HCT116 (cell line): ENCODE measurements at regions not wholly inside any gene's neighbourhood (a gene's known extent, or its start where the extent isn't known, plus 50 kb on each side); places are given as distances from the start of the nearest gene placed in this dataset.

Experiments used
- ATAC-seq: fragments of 200-7000 bp; cut with Tn5 transposase; 2 replicates; pipeline ENCODE4 v1.9.1; 2020; ENCODE audit warnings: mild to moderate bottlenecking, moderate library complexity
- BruUV-seq: library from RNA; stranded (reverse); fragments of 400-500 nt; replicated peaks from 2 replicates; lab custom pipeline; 2021; lab: Mats Ljungman, UMichigan
- CTCF ChIA-PET: fragments of 300-600 bp; sonication (Branson Sonifier 250); formaldehyde crosslinking; loops from one replicate; lab custom pipeline; 2021; ENCODE audit warnings: antibody characterized with exemption; lab: Charles Lee
- POLR2A ChIA-PET: fragments of 300-600, 350-600 bp; sonication (Branson Sonifier 250); formaldehyde crosslinking; loops from one replicate; lab custom pipeline; 2021; ENCODE audit warnings: antibody characterized with exemption; lab: Charles Lee
- RAD21 ChIA-PET, 2 experiments: fragments of 300-600 bp; sonication (Branson Sonifier 250); formaldehyde crosslinking; loops; one replicate each; lab custom pipeline; 2023; ENCODE audit warnings: low total read pairs in 2 of 2; ENCODE audit not compliant: uncharacterized antibody in 2 of 2, unreplicated experiment in 2 of 2, low non-redundant PET in 1 of 2; lab: Charles Lee
- DNase-seq: peaks from one replicate; pipeline ENCODE4 v3.0.0-alpha.2; 2010; ENCODE audit warnings: low read depth, low spot score
- H2AFZ ChIP-seq: fragments of 200-600 bp; shearing (Covaris generic), sonication (generic); 2 replicates; pipeline ENCODE4 v1.6.1; 2017; ENCODE audit warnings: low read depth, mixed run types, mixed read lengths, antibody characterized with exemption, low read length; ENCODE audit not compliant: poor library complexity, severe bottlenecking
- H3K27ac ChIP-seq: 2 replicates; pipeline ENCODE4 v1.5.1; 2012; ENCODE audit warnings: low read depth, low read length
- H3K27me3 ChIP-seq: fragments of 200-600 bp; sonication (generic); 2 replicates; pipeline ENCODE4 v1.6.1; 2016; ENCODE audit warnings: mixed run types, low read length, mixed read lengths; ENCODE audit not compliant: insufficient read depth
- H3K36me3 ChIP-seq, 2 experiments: fragments of 200-500 bp in 1 of 2; fragments of 200-600 bp in 1 of 2; sonication (Bioruptor generic) in 1 of 2; sonication (generic) in 1 of 2; 2 replicates each; pipeline versions ENCODE4 v1.5.1 to v1.6.1; 2014 to 2016; ENCODE audit warnings: low read length in 2 of 2, inconsistent platforms in 1 of 2, mixed read lengths in 1 of 2, mixed run types in 1 of 2; ENCODE audit not compliant: insufficient read depth in 2 of 2, control insufficient read depth in 1 of 2
- H3K4me1 ChIP-seq, 2 experiments: fragments of 200-600 bp in 1 of 2; sonication (generic) in 1 of 2; 2 replicates each; pipeline versions ENCODE4 v1.5.1 to v1.6.1; 2012 to 2017; ENCODE audit warnings: low read length in 2 of 2, inconsistent platforms in 1 of 2, mild to moderate bottlenecking in 1 of 2, mixed read lengths in 1 of 2, mixed run types in 1 of 2, moderate library complexity in 1 of 2; ENCODE audit not compliant: insufficient read depth in 2 of 2, control insufficient read depth in 1 of 2
- H3K4me2 ChIP-seq: fragments of 200-600 bp; sonication (generic); 2 replicates; pipeline ENCODE4 v1.6.1; 2017; ENCODE audit warnings: mixed run types, low read length, mixed read lengths
- H3K4me3 ChIP-seq, 2 experiments: fragments of 200-600 bp in 1 of 2; sonication (generic) in 1 of 2; replicated peaks in 1 of 2; 2 replicates each; pipeline ENCODE4 v1.5.1; 2011 to 2016; ENCODE audit warnings: low read length in 2 of 2, control low read depth in 1 of 2, low read depth in 1 of 2, mild to moderate bottlenecking in 1 of 2, mixed read lengths in 1 of 2, mixed run types in 1 of 2
- H3K79me2 ChIP-seq: fragments of 200-600 bp; sonication (generic); 2 replicates; pipeline ENCODE4 v1.6.1; 2017; ENCODE audit warnings: mild to moderate bottlenecking, mixed run types, low read length, moderate library complexity, mixed read lengths; ENCODE audit not compliant: insufficient read depth
- H3K9ac ChIP-seq: fragments of 200-600 bp; sonication (generic); 2 replicates; pipeline ENCODE4 v1.6.1; 2016; ENCODE audit warnings: low read length, mixed read lengths
- H3K9me2 ChIP-seq: fragments of 200-600 bp; sonication (generic), shearing (Covaris generic); 2 replicates; pipeline ENCODE4 v1.6.1; 2017; ENCODE audit warnings: mixed run types, mild to moderate bottlenecking, moderate library complexity; ENCODE audit not compliant: insufficient read depth
- H3K9me3 ChIP-seq, 2 experiments: fragments of 200-500 bp in 1 of 2; fragments of 200-600 bp in 1 of 2; sonication (Bioruptor generic) in 1 of 2; sonication (generic) in 1 of 2; 2 replicates each; pipeline ENCODE4 v1.6.1; 2014 to 2017; ENCODE audit warnings: low read length in 2 of 2, mixed read lengths in 2 of 2, inconsistent platforms in 1 of 2, low read depth in 1 of 2, mild to moderate bottlenecking in 1 of 2, mixed run types in 1 of 2, moderate library complexity in 1 of 2; ENCODE audit not compliant: control insufficient read depth in 1 of 2, insufficient read depth in 1 of 2
- H4K20me1 ChIP-seq: fragments of 200-600 bp; sonication (generic), shearing (Covaris generic); 2 replicates; pipeline ENCODE4 v1.6.1; 2017; ENCODE audit warnings: mixed run types, mild to moderate bottlenecking, moderate library complexity; ENCODE audit not compliant: insufficient read depth
- CTCF ChIP-seq, 3 experiments: fragments of 200-600 bp in 1 of 3; sonication (generic) in 1 of 3; IDR thresholded peaks in 2 of 3; conservative IDR thresholded peaks in 1 of 3; 2 replicates each; pipeline ENCODE4 v1.5.1; 2012 to 2017; ENCODE audit warnings: low read depth in 2 of 3, low read length in 2 of 3, antibody characterized with exemption in 1 of 3, borderline replicate concordance in 1 of 3, control low read depth in 1 of 3, mild to moderate bottlenecking in 1 of 3, mixed read lengths in 1 of 3, mixed run types in 1 of 3, moderate library complexity in 1 of 3; ENCODE audit not compliant: insufficient read depth in 1 of 3
- RAD21 ChIP-seq: IDR thresholded peaks from 2 replicates; pipeline ENCODE4 v1.6.1; 2012; ENCODE audit warnings: low read depth, mild to moderate bottlenecking
- YY1 ChIP-seq: IDR thresholded peaks from 2 replicates; pipeline ENCODE4 v1.6.1; 2011; ENCODE audit warnings: low read length, low read depth, moderate library complexity, mild to moderate bottlenecking; ENCODE audit not compliant: insufficient replicate concordance; ENCODE audit errors: extremely low read depth
- intact Hi-C: fragments of 100-400 bp; cut with micrococcal nuclease; formaldehyde crosslinking; loops from 2 replicates; pipeline ENCODE4 v1.10.0; 2022

GRCh38 chr7:124155432-124156022 lies 122.7 kb upstream of the TMEM229A start:
- CTCF ChIA-PET = interaction anchor here (0.8 to 4.3 kb wide), 14 partner anchors 8 to 700 kb away, joined by 3 to 37 read pairs (median 4); partner anchors contain the start of gene GPR37
- Histone ChIP-seq H3K4me2 (no peak overlapping the region), H3K9ac (no peak overlapping the region), H3K4me1 (no peaks in the 10 kb centered on the region), H3K9me2 (no peaks in the 10 kb centered on the region), H2AFZ (no peak overlapping the region), H3K27me3 (no peaks in the 10 kb centered on the region), H3K9me3 (no peaks in the 10 kb centered on the region), H3K36me3 (no peaks in the 10 kb centered on the region), H3K79me2 (no peaks in the 10 kb centered on the region), H4K20me1 (no peaks in the 10 kb centered on the region), H3K27ac (no peak overlapping the region), H3K4me3 (no peak overlapping the region)
- TF ChIP-seq CTCF (IDR thresholded peaks at IDR 0.05 in 2 of 3, conservative IDR thresholded peaks at IDR 0.05 in 1 of 3; ENCODE audit: borderline replicate concordance in 1 of 3, insufficient read depth in 1 of 3, low read depth in 2 of 3, low read length in 2 of 3) = peak; percentile 45 to 66 (median 63); a peak in 5 of 6 replicates
- no peak for TF ChIP-seq YY1
- peak; percentile 78 for TF ChIP-seq RAD21
- DNase-seq (peak; percentile 15), ATAC-seq (peak; percentile 76)
- intact Hi-C loops = loop anchor here (1.0 kb wide), 1 partner anchor 630 kb away; no protein-coding TSS in a partner anchor
- POLR2A ChIA-PET = no interaction called here
- no TSS peak for BruUV-seq
- RAD21 ChIA-PET = interaction anchor here in 1 of 2 experiments (1.1 kb wide), 1 partner anchor 629 kb away, joined by 3 read pairs; no protein-coding TSS in a partner anchor
